D341Med (cell line): ENCODE measurements at regions not wholly inside any gene's neighbourhood (a gene's known extent, or its start where the extent isn't known, plus 50 kb on each side); places are given as distances from the start of the nearest gene placed in this dataset.
"Not testable (repeated sequence)": the region's sequence is repeated elsewhere in the genome, so short reads cannot be mapped to it uniquely, and the experiment has no call there.

Source experiments
- DNase-seq: peaks from one replicate; pipeline ENCODE4 v3.0.0; 2012; ENCODE audit warnings: low spot score

- no peak for DNase-seq
Measured at GRCh38 chr4:188287169-188287894, 148.1 kb downstream of the TRIML1 start.

- DNase-seq: no peak
Measured at GRCh38 chr4:188289531-188290125, 150.4 kb downstream of the TRIML1 start.

DNA sequence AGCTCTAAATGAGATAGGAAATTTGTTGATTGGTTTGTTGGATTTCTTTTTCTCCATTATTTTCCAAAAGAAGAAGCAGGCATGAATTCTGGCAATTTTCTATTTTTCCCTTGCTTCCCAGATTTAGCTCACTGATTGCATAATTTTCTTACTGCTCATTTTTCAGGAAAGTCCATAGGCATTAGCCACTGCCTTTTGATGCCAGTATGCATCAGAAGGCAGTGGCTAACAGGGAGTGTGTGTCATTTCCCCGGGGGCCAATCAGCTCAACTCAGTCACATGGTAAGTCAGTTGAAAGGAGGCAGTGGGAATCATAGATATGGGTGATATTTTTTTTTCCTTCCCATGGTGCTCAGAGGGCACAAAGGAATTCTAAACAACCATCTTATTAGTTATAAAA lies 156.7 kb downstream of the TRIML1 start:
- no peak for DNase-seq

DNA sequence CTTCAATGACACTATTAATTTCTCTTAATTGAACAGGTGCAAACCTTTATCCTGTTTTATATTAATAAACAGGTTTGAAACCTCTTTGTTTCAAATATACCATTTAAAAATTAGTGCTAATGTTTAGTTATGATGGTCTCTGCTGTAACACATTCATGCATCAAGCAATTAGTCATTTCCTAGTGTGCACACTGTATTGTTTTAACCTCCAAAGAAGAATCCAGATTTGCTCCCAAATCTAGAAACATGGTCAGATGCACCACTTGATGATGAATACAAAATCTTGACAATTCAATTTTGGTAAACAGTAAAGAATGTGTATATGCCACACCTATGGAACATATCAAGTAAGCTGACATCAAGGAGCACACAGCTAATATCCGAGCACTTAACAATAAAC lies 157.1 kb downstream of the TRIML1 start:
- no peak for DNase-seq

- DNase-seq: no peak
Measured at GRCh38 chr4:188297873-188298272, 158.6 kb downstream of the TRIML1 start.

DNA sequence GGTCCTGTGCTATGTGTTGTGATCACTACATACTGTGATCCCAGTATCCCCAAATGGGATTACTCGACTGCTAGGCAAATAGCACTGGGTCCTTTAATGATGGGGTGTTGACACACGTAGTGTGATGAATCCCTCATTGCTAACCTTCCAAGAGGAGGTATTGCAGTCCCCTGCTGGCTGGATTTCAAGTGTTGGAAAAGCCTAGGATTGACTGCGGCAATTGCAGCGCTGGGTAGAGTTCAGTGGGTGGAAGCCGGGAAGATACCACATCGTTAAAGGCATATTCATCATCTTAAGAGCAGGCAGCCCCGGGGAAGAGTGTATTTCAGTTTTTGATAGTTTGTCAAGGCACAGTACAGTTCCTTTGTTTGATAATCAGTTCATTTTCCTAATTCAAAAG lies 159.9 kb downstream of the TRIML1 start:
- no peak for DNase-seq

- peak; percentile 28 for DNase-seq
Measured at GRCh38 chr4:188300385-188300784, 161.1 kb downstream of the TRIML1 start.

- no peak for DNase-seq
Measured at GRCh38 chr4:188305690-188306089, 166.4 kb downstream of the TRIML1 start.

- no peak for DNase-seq
Measured at GRCh38 chr4:188307591-188307990, 168.3 kb downstream of the TRIML1 start.

GRCh38 chr4:188308142-188308541 lies 168.9 kb downstream of the TRIML1 start:
- no peak for DNase-seq

- DNase-seq: no peak
Measured at GRCh38 chr4:188316391-188316790, 177.2 kb downstream of the TRIML1 start.

DNA sequence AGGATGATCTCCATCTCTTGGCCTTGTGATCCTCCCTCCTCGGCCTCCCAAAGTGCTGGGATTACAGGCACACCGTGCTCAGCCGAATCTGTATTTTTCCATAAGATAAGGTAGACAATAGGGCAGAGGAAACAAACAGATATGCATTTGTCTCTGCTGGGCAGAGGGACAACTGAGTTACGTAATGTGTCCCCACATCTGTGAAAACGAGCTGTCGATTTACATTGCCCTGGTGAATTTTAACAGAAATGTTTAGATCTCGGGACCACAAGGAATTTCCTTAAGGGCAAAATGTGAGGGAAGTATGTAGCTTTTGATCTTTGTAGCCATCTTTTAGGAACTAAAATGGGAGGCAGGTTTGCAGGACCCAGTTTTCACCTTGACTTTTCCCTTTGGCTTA lies 189.7 kb downstream of the TRIML1 start:
- DNase-seq: no peak

DNA sequence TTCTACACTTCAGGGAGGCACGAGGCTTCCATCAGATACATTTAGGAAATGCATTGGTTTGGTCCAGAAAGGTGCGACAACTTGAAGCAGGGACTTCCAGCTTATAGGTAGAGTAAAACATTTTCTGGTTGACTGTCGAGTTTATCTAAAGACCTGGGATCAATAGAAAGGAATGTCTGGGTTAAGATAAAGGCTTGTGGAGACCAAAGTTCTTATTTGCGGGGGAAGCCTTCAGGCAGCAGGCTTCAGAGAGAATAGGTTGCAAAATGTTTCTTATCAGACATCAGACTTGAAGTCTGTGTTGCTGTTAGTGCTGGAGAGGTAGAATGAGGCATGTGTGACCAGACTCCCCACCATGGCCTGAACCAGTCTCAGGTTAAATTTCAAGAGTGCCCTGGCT lies 190.3 kb downstream of the TRIML1 start:
- DNase-seq: no peak

DNA sequence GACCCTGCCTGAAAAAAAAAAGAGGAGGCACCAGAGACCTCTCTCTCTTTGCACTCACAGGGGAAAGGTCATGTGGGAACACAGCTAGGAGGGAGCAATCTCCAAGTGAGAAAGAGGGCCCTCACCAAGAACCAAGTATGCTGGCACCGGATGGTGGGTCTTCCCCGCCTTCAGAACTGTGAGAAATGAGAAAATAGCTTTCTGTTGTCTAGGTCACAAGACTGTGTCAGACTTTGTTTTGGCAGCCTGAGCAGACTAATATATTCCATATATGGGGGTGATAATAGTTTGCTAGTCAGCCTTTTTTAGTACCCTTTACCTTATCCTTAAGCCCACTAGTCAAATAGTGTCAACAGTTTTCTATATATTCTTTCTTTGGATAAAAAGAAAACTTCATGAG lies 193.0 kb downstream of the TRIML1 start:
- DNase-seq: no peak

GRCh38 chr4:188336891-188337290 lies 197.7 kb downstream of the TRIML1 start:
- DNase-seq: no peak

DNA sequence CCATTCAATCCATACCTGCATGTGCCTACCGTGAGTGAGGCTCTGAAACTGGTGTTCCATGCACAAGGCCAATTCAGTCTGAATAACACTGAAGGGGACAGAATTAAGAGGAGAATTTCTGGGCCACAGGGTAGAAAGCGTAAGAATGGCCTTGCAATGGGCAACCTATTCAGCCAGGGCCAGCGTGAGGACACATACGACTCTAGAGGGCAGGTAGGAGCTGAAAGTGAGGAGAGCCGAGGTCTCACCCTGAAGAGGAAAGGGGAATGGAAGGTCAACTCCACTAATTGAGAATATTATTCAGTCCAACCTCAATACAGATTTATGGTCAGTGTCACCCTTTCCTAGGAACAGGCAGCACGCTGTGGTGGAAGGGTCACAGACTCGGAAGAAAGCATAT lies 202.2 kb downstream of the TRIML1 start:
- DNase-seq: no peak

GRCh38 chr4:188346171-188346809 lies 207.0 kb downstream of the TRIML1 start:
- DNase-seq: no peak

DNA sequence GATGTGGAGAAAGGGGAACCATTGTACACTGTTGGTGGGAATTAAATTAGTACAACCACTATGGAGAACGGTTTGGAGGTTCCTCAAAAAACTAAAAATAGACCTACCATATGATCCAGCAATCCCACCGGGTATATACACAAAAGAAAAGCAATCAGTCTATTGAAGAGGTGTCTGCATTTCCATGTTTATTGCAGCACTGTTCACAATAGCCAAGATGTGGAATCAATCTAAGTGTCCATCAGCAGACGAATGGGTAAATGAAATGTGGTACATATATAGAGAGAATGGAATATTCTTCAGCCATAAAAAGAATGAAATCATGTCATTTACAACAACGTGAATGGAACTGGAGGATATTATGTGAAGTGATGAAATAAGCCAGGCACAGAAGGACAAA lies 208.1 kb downstream of the TRIML1 start:
- DNase-seq: no peak

DNA sequence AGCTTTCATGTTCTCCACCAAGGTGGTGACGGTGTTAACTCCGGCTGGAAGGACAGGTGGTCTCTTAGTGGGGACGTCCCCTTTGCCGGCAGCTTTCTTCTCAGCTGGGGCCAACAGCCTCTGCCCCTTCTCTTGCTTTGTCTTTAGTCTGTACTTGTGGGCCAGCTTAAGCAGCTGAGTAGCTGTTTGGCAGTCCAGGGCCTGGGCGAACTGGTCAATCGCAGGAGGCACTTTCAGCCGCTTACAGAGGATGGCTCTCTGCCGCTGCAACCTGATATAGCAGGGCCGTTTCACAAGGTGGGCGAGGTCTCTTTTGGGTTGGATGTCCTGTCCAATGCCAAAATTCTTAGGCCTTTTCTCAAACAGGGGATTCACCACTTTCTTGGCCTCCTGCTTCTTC lies 210.3 kb downstream of the TRIML1 start:
- not testable (repeated sequence) for DNase-seq

GRCh38 chr4:188363196-188363595 lies 224.0 kb downstream of the TRIML1 start:
- DNase-seq: no peak

DNA sequence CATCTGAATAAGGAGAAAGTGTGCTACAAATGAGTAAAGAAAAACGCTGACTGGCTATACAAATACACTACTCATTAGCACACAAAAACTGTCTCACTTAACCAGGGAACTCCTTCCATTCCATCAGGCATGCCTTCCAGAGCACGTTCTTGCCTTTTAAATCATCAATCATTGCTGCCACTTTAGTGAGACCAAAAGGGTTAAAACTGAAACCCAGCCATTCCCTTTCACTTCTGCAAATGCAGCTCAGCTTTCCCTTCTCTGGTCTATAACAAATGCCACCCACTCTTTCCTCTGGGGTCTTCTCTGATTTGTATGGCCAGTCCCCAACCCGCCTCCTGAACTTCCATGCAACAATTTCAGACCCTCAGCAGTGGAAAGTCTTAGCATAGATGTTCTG lies 231.5 kb downstream of the TRIML1 start:
- no peak for DNase-seq

DNA sequence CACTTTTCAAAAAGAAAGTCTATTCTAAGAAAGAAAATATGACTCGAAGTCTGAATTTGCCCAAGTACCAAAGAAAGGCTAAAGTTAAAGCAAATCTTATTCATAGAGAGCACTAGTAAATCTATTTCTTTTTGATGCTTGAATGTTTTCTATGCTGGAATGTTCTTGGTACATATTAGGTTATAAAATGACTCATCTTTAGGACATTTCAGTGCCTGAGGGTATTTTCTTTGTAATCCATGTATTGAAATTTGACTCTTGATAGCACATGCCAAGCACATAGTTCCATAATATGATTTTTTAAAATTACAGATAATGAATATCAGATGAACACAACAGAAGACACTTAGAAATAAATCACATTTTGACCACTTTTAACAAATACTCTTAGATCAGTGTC lies 232.8 kb downstream of the TRIML1 start:
- DNase-seq: no peak

DNA sequence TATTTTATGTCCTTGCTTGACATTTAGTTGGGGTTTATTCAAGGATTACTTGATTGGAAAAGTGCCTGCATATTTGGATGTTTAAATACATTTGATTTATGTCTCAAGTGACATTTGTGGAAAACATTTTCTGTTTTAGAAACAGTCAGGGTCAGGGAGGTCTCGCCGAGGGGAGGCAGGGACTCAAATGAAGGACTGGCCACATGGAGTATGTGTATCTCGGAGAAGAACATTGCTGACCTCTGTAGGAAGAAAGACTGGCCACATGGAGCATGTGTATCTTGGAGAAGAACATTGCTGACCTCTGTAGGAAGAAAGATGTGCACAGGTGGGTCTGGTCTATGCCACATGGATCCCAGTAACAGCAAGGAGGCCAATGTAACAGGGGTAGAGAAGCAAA lies 233.6 kb downstream of the TRIML1 start:
- no peak for DNase-seq

DNA sequence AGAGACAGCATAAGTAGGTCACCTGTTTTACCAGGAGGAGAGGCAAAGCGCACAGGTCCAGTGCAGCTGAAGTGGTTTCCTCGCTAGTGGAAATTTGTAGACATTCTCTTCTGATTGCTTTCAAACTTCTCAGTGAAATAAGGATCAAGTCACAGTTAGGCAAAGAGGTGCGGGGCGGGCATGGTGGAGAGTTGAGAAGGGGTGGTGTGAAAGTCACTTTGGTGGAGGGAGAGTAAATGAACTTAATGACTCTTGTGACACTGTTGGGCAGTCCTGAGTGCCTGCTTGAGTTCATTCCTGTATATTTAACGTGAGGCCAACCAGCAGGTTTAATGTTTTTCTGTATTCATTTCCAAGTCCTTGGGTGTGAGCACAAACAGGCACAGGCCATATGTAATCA lies 235.6 kb downstream of the TRIML1 start:
- no peak for DNase-seq
